CD4-positive, CD25-positive, alpha-beta regulatory T cell (primary cell): ENCODE measurements at regions not wholly inside any gene's neighbourhood (a gene's known extent, or its start where the extent isn't known, plus 50 kb on each side); places are given as distances from the start of the nearest gene placed in this dataset.

Experiments used
- ATAC-seq, 2 donors: fragments of 150-1000 bp; cut with Tn5 transposase; one replicate each; pipeline ENCODE4 v1.10.0; 2021; ENCODE audit warnings: low read depth in 2 of 2, moderate number of reproducible peaks in 2 of 2, moderate library complexity in 1 of 2
- DNase-seq, 3 donors: peaks; one replicate each; pipeline versions ENCODE4 v3.0.0 to v3.0.0-alpha.2; 2012 to 2022; ENCODE audit warnings: mixed read lengths in 1 of 3
- H3K27ac ChIP-seq: one replicate; pipeline ENCODE4 v1.7.0; 2013; ENCODE audit warnings: mild to moderate bottlenecking, low read length; ENCODE audit not compliant: insufficient read depth, poor library complexity, severe bottlenecking
- H3K27me3 ChIP-seq: one replicate; pipeline ENCODE4 v1.7.0; 2013; ENCODE audit warnings: low read length; ENCODE audit not compliant: control insufficient read depth, insufficient read depth
- H3K36me3 ChIP-seq: one replicate; pipeline ENCODE4 v1.7.0; 2013; ENCODE audit warnings: mild to moderate bottlenecking, low read length, moderate library complexity; ENCODE audit not compliant: control insufficient read depth, insufficient read depth
- H3K4me1 ChIP-seq: 2 replicates; pipeline ENCODE4 v1.7.0; 2013; ENCODE audit warnings: mild to moderate bottlenecking, low read length; ENCODE audit not compliant: insufficient read depth, control insufficient read depth, poor library complexity, severe bottlenecking
- H3K4me3 ChIP-seq: one replicate; pipeline ENCODE4 v1.7.0; 2013; ENCODE audit warnings: low read depth, mild to moderate bottlenecking, low read length, moderate library complexity
- H3K9me3 ChIP-seq, 2 experiments: 1 replicate in 1 of 2; 2 replicates in 1 of 2; pipeline ENCODE4 v1.7.0; 2013; ENCODE audit warnings: low read length in 2 of 2, mild to moderate bottlenecking in 1 of 2, moderate library complexity in 1 of 2; ENCODE audit not compliant: control insufficient read depth in 2 of 2
- H3K27ac Mint-ChIP-seq, 3 donors: one replicate each; pipeline ENCODE4 v1.8.0; 2020 to 2022; ENCODE audit warnings: mild to moderate bottlenecking in 3 of 3, mixed read lengths in 3 of 3, moderate library complexity in 2 of 3
- H3K27me3 Mint-ChIP-seq: one replicate; pipeline ENCODE4 v1.8.0; 2022; ENCODE audit warnings: mild to moderate bottlenecking, mixed read lengths
- H3K36me3 Mint-ChIP-seq: one replicate; pipeline ENCODE4 v1.8.0; 2020; ENCODE audit warnings: mixed read lengths
- H3K4me1 Mint-ChIP-seq, 4 donors: one replicate each; pipeline ENCODE4 v1.8.0; 2020 to 2022; ENCODE audit warnings: mixed read lengths in 4 of 4, mild to moderate bottlenecking in 1 of 4
- H3K4me3 Mint-ChIP-seq, 4 donors: one replicate each; pipeline ENCODE4 v1.8.0; 2020 to 2022; ENCODE audit warnings: mild to moderate bottlenecking in 4 of 4, mixed read lengths in 4 of 4, moderate library complexity in 3 of 4
- H3K9me3 Mint-ChIP-seq, 7 donors: one replicate each; pipeline ENCODE4 v1.8.0; 2020 to 2022; ENCODE audit warnings: mixed read lengths in 7 of 7, mild to moderate bottlenecking in 3 of 7, moderate library complexity in 2 of 7

DNA sequence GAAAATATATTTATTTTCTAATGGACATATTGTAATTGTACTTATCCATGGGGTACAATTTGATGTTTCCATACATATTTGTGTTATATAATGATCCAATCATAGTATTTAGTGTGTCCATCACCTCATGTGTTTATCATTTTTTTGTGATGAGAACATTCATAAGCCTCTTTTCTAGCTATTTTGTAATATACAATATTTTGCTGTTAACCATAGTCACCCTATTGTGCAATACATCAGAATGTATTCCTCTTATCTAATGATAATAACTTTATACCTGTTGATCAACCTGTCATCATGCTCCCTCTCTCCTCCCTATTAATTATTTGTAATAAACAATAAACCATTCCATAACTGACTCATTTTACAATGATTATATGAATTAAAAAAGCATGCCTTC lies 93.2 kb downstream of the ISL1 start:
- no peak overlapping the region for H3K27ac ChIP-seq
- no peaks in the 10 kb centered on the region for H3K27me3 ChIP-seq
- ATAC-seq (no peak), DNase-seq (no peak)
- Mint-ChIP-seq H3K27me3 (no peaks in the 10 kb centered on the region), H3K27ac (no peak overlapping the region), H3K9me3 (peaks cover 0 to 6% (median 2%) of the 10 kb centered on the region in 7 donors), H3K36me3 (no peaks in the 10 kb centered on the region), H3K4me3 (no peak overlapping the region), H3K4me1 (no peaks in the 10 kb centered on the region)
- no peaks in the 10 kb centered on the region for H3K36me3 ChIP-seq
- no peaks in the 10 kb centered on the region for H3K4me1 ChIP-seq
- no peak overlapping the region for H3K4me3 ChIP-seq
- H3K9me3 ChIP-seq, result no peaks in the 10 kb centered on the region

DNA sequence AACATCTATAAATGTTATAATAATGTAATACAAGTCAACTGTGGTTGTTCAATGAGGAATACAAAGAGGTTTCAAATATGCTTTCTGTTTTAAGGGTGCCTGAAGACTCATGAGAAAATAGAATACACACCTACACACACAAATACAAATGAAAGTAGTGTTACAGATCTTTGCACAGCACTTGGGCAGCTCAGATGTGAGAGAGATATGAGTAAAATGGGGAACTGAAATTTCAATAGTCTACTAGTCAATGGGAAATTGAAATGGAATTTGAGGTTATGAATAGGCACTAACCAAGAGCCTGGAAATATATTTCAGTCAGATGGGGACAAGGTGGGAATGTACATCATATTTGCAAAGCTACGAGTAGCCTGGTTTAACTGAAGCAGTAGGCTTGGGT lies 96.6 kb downstream of the ISL1 start:
- Mint-ChIP-seq H3K36me3 (no peaks in the 10 kb centered on the region), H3K27me3 (no peaks in the 10 kb centered on the region), H3K4me3 (no peak overlapping the region), H3K27ac (no peak overlapping the region), H3K4me1 (no peaks in the 10 kb centered on the region), H3K9me3 (peaks cover 0 to 23% (median 5%) of the 10 kb centered on the region in 7 donors)
- Histone ChIP-seq H3K4me3 (no peak overlapping the region), H3K9me3 (peaks cover 0 to 5% of the 10 kb centered on the region in 2 experiments), H3K27me3 (no peaks in the 10 kb centered on the region), H3K4me1 (no peaks in the 10 kb centered on the region), H3K36me3 (no peaks in the 10 kb centered on the region), H3K27ac (no peak overlapping the region)
- no peak for ATAC-seq
- no peak for DNase-seq

- H3K4me3 Mint-ChIP-seq, result no peak overlapping the region
- no peaks in the 10 kb centered on the region for H3K4me1 Mint-ChIP-seq
- no peak for ATAC-seq
- no peaks in the 10 kb centered on the region for H3K36me3 Mint-ChIP-seq
- H3K27ac ChIP-seq, result no peak overlapping the region
- H3K9me3 ChIP-seq, result peaks cover 0 to 5% of the 10 kb centered on the region in 2 experiments
- no peaks in the 10 kb centered on the region for H3K4me1 ChIP-seq
- no peaks in the 10 kb centered on the region for H3K27me3 ChIP-seq
- no peak overlapping the region for H3K27ac Mint-ChIP-seq
- no peak for DNase-seq
- H3K9me3 Mint-ChIP-seq, result peaks cover 0 to 27% (median 6%) of the 10 kb centered on the region in 7 donors
- H3K4me3 ChIP-seq, result no peak overlapping the region
- H3K36me3 ChIP-seq, result no peaks in the 10 kb centered on the region
- no peaks in the 10 kb centered on the region for H3K27me3 Mint-ChIP-seq
Observed at GRCh38 chr5:51484326-51484725, 101.1 kb downstream of the ISL1 start.

DNA sequence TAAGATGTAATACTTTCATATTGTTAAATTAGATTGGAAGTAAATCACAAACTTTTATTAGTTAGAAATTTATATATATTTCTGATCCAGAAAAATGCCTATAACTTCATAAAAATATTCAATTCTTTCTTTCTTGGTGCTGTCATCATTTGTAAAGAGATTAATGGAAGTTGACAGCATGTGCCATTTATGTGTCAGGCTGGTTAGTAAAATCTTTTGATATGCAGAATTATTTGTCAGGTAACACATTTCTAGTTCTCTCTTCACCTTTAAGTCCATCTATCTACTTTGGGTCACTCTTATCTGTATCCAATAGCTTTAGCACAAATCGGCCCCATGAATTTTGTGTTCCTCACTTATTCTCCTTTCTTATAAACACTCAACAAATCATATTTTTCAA lies 102.9 kb downstream of the ISL1 start:
- Histone ChIP-seq H3K27ac (no peak overlapping the region), H3K9me3 (peaks cover 0 to 5% of the 10 kb centered on the region in 2 experiments), H3K4me1 (no peaks in the 10 kb centered on the region), H3K4me3 (no peak overlapping the region), H3K36me3 (no peaks in the 10 kb centered on the region), H3K27me3 (no peaks in the 10 kb centered on the region)
- Mint-ChIP-seq H3K36me3 (no peaks in the 10 kb centered on the region), H3K27ac (no peak overlapping the region), H3K9me3 (peaks cover 0 to 21% (median 6%) of the 10 kb centered on the region in 7 donors), H3K4me1 (no peaks in the 10 kb centered on the region), H3K27me3 (no peaks in the 10 kb centered on the region), H3K4me3 (no peak overlapping the region)
- DNase-seq, result no peak
- ATAC-seq, result no peak

- H3K9me3 ChIP-seq, result peaks cover 0 to 5% of the 10 kb centered on the region in 2 experiments
- Mint-ChIP-seq H3K4me1 (no peaks in the 10 kb centered on the region), H3K27ac (no peak overlapping the region), H3K4me3 (no peak overlapping the region), H3K27me3 (no peaks in the 10 kb centered on the region), H3K9me3 (peaks cover 2 to 15% (median 5%) of the 10 kb centered on the region in 7 donors), H3K36me3 (no peaks in the 10 kb centered on the region)
- ATAC-seq (no peak), DNase-seq (no peak)
- no peak overlapping the region for H3K4me3 ChIP-seq
- H3K27me3 ChIP-seq, result no peaks in the 10 kb centered on the region
- no peaks in the 10 kb centered on the region for H3K4me1 ChIP-seq
- no peak overlapping the region for H3K27ac ChIP-seq
- H3K36me3 ChIP-seq, result no peaks in the 10 kb centered on the region
Observed at GRCh38 chr5:51487952-51488351, 104.7 kb downstream of the ISL1 start.

- Histone ChIP-seq H3K27ac (no peak overlapping the region), H3K9me3 (peaks cover 0 to 5% of the 10 kb centered on the region in 2 experiments), H3K4me3 (no peak overlapping the region), H3K4me1 (no peaks in the 10 kb centered on the region), H3K36me3 (no peaks in the 10 kb centered on the region), H3K27me3 (no peaks in the 10 kb centered on the region)
- Mint-ChIP-seq H3K4me3 (no peak overlapping the region), H3K27me3 (no peaks in the 10 kb centered on the region), H3K4me1 (no peaks in the 10 kb centered on the region), H3K9me3 (peaks cover 2 to 8% (median 4%) of the 10 kb centered on the region in 7 donors), H3K27ac (no peak overlapping the region), H3K36me3 (no peaks in the 10 kb centered on the region)
- DNase-seq (no peak), ATAC-seq (no peak)
Observed at GRCh38 chr5:51488803-51489642, 105.8 kb downstream of the ISL1 start.

- ATAC-seq (no peak), DNase-seq (no peak)
- H3K4me3 Mint-ChIP-seq, result no peak overlapping the region
- no peaks in the 10 kb centered on the region for H3K27me3 Mint-ChIP-seq
- Histone ChIP-seq H3K36me3 (no peaks in the 10 kb centered on the region), H3K27me3 (no peaks in the 10 kb centered on the region), H3K4me3 (no peak overlapping the region), H3K9me3 (no peaks in the 10 kb centered on the region), H3K4me1 (no peaks in the 10 kb centered on the region), H3K27ac (no peak overlapping the region)
- peaks cover 2 to 16% (median 4%) of the 10 kb centered on the region in 7 donors for H3K9me3 Mint-ChIP-seq
- H3K4me1 Mint-ChIP-seq, result no peaks in the 10 kb centered on the region
- H3K36me3 Mint-ChIP-seq, result no peaks in the 10 kb centered on the region
- peak overlapping the region in 1 of 3 donors; percentile 38 for H3K27ac Mint-ChIP-seq
Observed at GRCh38 chr5:51494821-51495220, 111.6 kb downstream of the ISL1 start.

DNA sequence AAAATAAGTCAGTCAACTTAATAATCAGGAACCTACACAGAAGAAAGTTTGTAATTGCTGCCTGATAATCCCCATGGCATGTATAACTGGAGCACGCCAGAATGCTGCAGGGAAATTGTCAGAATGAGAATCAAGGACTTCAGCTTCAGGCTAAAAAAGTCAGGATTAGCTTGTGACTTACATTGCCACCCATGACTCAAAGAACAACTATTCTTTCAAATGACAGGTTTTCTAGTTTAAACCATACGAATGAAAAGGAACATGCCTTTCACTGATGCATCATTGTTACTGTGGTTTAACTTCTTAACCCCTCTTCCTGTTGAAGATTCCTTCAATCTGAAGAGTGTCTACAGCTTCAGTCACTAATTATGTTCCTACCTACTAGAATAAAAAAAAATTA lies 112.4 kb downstream of the ISL1 start:
- H3K27ac ChIP-seq, result no peak overlapping the region
- H3K4me3 Mint-ChIP-seq, result no peak overlapping the region

More for the DNA sequence above, 112.4 kb downstream of the ISL1 start:
- no peaks in the 10 kb centered on the region for H3K4me1 Mint-ChIP-seq
- ATAC-seq, result no peak
- no peak overlapping the region for H3K27ac Mint-ChIP-seq
- no peak for DNase-seq
- Histone ChIP-seq H3K4me1 (no peaks in the 10 kb centered on the region), H3K9me3 (no peaks in the 10 kb centered on the region), H3K27me3 (no peaks in the 10 kb centered on the region), H3K36me3 (no peaks in the 10 kb centered on the region), H3K4me3 (no peak overlapping the region)
- H3K36me3 Mint-ChIP-seq, result no peaks in the 10 kb centered on the region
- H3K9me3 Mint-ChIP-seq, result peaks cover 2 to 16% (median 4%) of the 10 kb centered on the region in 7 donors
- no peaks in the 10 kb centered on the region for H3K27me3 Mint-ChIP-seq
